ENCODE measurements at regions not wholly inside any gene's neighbourhood (a gene's known extent, or its start where the extent isn't known, plus 50 kb on each side); places are given as distances from the start of the nearest gene placed in this dataset.

DNA sequence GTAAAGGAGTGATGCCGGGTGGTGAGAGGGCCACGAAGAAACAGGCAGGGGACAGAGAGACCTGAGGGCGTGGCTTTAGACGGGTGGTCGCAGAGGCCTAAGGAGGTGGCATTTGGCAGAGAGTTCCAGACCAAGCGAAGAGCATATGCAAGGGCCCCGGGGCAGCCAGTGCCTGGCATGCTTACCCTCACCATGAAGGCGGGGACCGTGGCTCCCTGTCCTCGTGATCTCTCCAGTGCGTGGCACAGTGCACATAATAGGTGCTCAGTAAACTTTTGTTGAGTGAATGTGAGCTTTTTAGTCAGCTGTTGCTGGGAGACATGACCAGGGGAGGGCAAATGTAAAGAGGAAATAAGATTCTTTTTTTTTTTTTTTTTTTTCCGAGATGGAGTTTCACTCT, 245.6 kb upstream of the GSE1 start:
- TF ChIP-seq FOXP2 (optimal IDR thresholded peaks at IDR 0.05; ENCODE audit: borderline replicate concordance, extremely low read depth, extremely low read length, insufficient read depth) (no peak), POLR2AphosphoS5 (IDR thresholded peaks at IDR 0.05; ENCODE audit: low read depth, low read length) (no peak), SIN3A (IDR thresholded peaks at IDR 0.05; ENCODE audit: borderline replicate concordance, insufficient read depth, low read length) (no peak), TAF1 (IDR thresholded peaks at IDR 0.05; ENCODE audit: borderline replicate concordance, insufficient read depth, low read length) (no peak)
- TF ChIP-seq, protein P1, sequence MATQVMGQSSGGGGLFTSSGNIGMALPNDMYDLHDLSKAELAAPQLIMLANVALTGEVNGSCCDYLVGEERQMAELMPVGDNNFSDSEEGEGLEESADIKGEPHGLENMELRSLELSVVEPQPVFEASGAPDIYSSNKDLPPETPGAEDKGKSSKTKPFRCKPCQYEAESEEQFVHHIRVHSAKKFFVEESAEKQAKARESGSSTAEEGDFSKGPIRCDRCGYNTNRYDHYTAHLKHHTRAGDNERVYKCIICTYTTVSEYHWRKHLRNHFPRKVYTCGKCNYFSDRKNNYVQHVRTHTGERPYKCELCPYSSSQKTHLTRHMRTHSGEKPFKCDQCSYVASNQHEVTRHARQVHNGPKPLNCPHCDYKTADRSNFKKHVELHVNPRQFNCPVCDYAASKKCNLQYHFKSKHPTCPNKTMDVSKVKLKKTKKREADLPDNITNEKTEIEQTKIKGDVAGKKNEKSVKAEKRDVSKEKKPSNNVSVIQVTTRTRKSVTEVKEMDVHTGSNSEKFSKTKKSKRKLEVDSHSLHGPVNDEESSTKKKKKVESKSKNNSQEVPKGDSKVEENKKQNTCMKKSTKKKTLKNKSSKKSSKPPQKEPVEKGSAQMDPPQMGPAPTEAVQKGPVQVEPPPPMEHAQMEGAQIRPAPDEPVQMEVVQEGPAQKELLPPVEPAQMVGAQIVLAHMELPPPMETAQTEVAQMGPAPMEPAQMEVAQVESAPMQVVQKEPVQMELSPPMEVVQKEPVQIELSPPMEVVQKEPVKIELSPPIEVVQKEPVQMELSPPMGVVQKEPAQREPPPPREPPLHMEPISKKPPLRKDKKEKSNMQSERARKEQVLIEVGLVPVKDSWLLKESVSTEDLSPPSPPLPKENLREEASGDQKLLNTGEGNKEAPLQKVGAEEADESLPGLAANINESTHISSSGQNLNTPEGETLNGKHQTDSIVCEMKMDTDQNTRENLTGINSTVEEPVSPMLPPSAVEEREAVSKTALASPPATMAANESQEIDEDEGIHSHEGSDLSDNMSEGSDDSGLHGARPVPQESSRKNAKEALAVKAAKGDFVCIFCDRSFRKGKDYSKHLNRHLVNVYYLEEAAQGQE (IDR thresholded peaks at IDR 0.05; ENCODE audit: insufficient read depth in 1 of 2, low read depth in 2 of 2, low read length in 2 of 2): no peak

DNA sequence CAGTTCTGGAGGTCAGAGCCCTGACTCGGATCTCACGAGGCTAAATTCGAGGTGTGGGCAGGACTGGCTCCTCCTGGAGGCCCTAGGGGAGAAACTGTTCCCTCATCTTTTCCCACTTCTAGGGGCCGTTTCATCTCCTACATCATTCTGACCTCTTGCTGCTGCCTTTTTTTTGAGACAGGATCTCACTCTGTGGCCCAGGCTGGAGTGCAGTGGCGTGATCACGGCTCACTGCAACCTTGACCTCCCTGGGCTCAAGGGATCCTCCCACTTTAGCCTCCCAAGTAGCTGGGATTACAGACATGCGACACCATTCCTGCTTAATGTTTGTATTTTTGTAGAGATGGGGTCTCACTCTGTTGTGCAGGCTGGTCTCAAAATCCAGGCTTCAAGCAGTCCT, 244.1 kb upstream of the GSE1 start:
- no peak for TF ChIP-seq POLR2AphosphoS5 (IDR thresholded peaks at IDR 0.05; ENCODE audit: low read depth, low read length)
- TF ChIP-seq, protein P1 (IDR thresholded peaks at IDR 0.05; ENCODE audit: insufficient read depth in 1 of 2, low read depth in 2 of 2, low read length in 2 of 2): no peak

GRCh38 chr16:85369741-85370528, 243.2 kb upstream of the GSE1 start:
- TF ChIP-seq FOXP2 (optimal IDR thresholded peaks at IDR 0.05; ENCODE audit: borderline replicate concordance, extremely low read depth, extremely low read length, insufficient read depth) (no peak), POLR2AphosphoS5 (IDR thresholded peaks at IDR 0.05; ENCODE audit: low read depth, low read length) (no peak)

GRCh38 chr16:85370543-85370880, 242.6 kb upstream of the GSE1 start:
- TF ChIP-seq SIN3A (IDR thresholded peaks at IDR 0.05; ENCODE audit: borderline replicate concordance, insufficient read depth, low read length) (no peak), TAF1 (IDR thresholded peaks at IDR 0.05; ENCODE audit: borderline replicate concordance, insufficient read depth, low read length) (no peak), FOXP2 (optimal IDR thresholded peaks at IDR 0.05; ENCODE audit: borderline replicate concordance, extremely low read depth, extremely low read length, insufficient read depth) (no peak), POLR2AphosphoS5 (IDR thresholded peaks at IDR 0.05; ENCODE audit: low read depth, low read length) (no peak)
- TF ChIP-seq, protein P1 (IDR thresholded peaks at IDR 0.05; ENCODE audit: insufficient read depth in 1 of 2, low read depth in 2 of 2, low read length in 2 of 2): no peak

- TF ChIP-seq POLR2AphosphoS5 (IDR thresholded peaks at IDR 0.05; ENCODE audit: low read depth, low read length) (no peak), TAF1 (IDR thresholded peaks at IDR 0.05; ENCODE audit: borderline replicate concordance, insufficient read depth, low read length) (no peak), SIN3A (IDR thresholded peaks at IDR 0.05; ENCODE audit: borderline replicate concordance, insufficient read depth, low read length) (no peak), FOXP2 (optimal IDR thresholded peaks at IDR 0.05; ENCODE audit: borderline replicate concordance, extremely low read depth, extremely low read length, insufficient read depth) (no peak)
- TF ChIP-seq, protein P1 (IDR thresholded peaks at IDR 0.05; ENCODE audit: insufficient read depth in 1 of 2, low read depth in 2 of 2, low read length in 2 of 2): no peak
Measured at GRCh38 chr16:85370881-85371651, 242.1 kb upstream of the GSE1 start.
